Caco-2 (cell line): ENCODE measurements at regions not wholly inside any gene's neighbourhood (a gene's known extent, or its start where the extent isn't known, plus 50 kb on each side); places are given as distances from the start of the nearest gene placed in this dataset.

Experiments
- BruUV-seq: library from RNA; stranded (reverse); fragments of 400-500 nt; replicated peaks from 2 replicates; lab custom pipeline; 2021; lab: Mats Ljungman, UMichigan
- CTCF ChIA-PET: fragments of 300-600 bp; sonication (Branson Sonifier 250); formaldehyde crosslinking; loops from one replicate; lab custom pipeline; 2022; ENCODE audit warnings: antibody characterized with exemption; lab: Charles Lee
- POLR2A ChIA-PET: fragments of 300-600 bp; sonication (Branson Sonifier 250); formaldehyde crosslinking; loops from one replicate; lab custom pipeline; 2022; ENCODE audit warnings: antibody characterized with exemption; lab: Charles Lee
- DNase-seq, 2 experiments: peaks; one replicate each; pipeline versions ENCODE4 v3.0.0 to v3.0.0-alpha.2; 2020 to 2022
- H3K27me3 ChIP-seq: replicated peaks from 2 replicates; pipeline ENCODE4 v1.6.0; 2011; ENCODE audit warnings: low read length; ENCODE audit not compliant: control insufficient read depth, insufficient read depth
- H3K36me3 ChIP-seq: 2 replicates; pipeline ENCODE4 v1.5.1; 2011; ENCODE audit warnings: low read length; ENCODE audit not compliant: control insufficient read depth, insufficient read depth
- H3K4me1 ChIP-seq: fragments of 250-450 bp; sonication (Bioruptor Pico); 2 replicates; pipeline ENCODE4 v1.5.1; 2020; ENCODE audit warnings: mild to moderate bottlenecking
- H3K4me3 ChIP-seq: 2 replicates; pipeline ENCODE4 v1.5.1; 2011; ENCODE audit warnings: low read depth, mild to moderate bottlenecking, control low read depth, low read length
- H3K9me3 ChIP-seq: fragments of 250-450 bp; sonication (Bioruptor Pico); 2 replicates; pipeline ENCODE4 v1.5.1; 2020; ENCODE audit warnings: mild to moderate bottlenecking, moderate library complexity
- H3K27ac Mint-ChIP-seq: one replicate; pipeline ENCODE4 v1.8.0; 2022; ENCODE audit warnings: mixed read lengths; ENCODE audit not compliant: unreplicated experiment
- H3K27me3 Mint-ChIP-seq: one replicate; pipeline ENCODE4 v1.8.0; 2022; ENCODE audit warnings: mixed read lengths; ENCODE audit not compliant: insufficient read depth, unreplicated experiment
- H3K36me3 Mint-ChIP-seq: one replicate; pipeline ENCODE4 v1.8.0; 2022; ENCODE audit warnings: mild to moderate bottlenecking, mixed read lengths; ENCODE audit not compliant: insufficient read depth, unreplicated experiment
- H3K4me1 Mint-ChIP-seq: one replicate; pipeline ENCODE4 v1.8.0; 2022; ENCODE audit warnings: low read depth, mixed read lengths; ENCODE audit not compliant: unreplicated experiment
- H3K4me3 Mint-ChIP-seq: one replicate; pipeline ENCODE4 v1.8.0; 2022; ENCODE audit warnings: mild to moderate bottlenecking, moderate library complexity, mixed read lengths; ENCODE audit not compliant: unreplicated experiment
- H3K9me3 Mint-ChIP-seq: one replicate; pipeline ENCODE4 v1.8.0; 2022; ENCODE audit warnings: mixed read lengths; ENCODE audit not compliant: unreplicated experiment
- CTCF ChIP-seq, 2 experiments: fragments of 200-600 bp in 1 of 2; IDR thresholded peaks; 1 replicate in 1 of 2; 2 replicates in 1 of 2; pipeline versions ENCODE4 v1.5.1 to v1.8.0; 2011 to 2022; ENCODE audit warnings: antibody characterized with exemption in 1 of 2, control low read depth in 1 of 2, inconsistent platforms in 1 of 2, low read depth in 1 of 2, low read length in 1 of 2, mild to moderate bottlenecking in 1 of 2, moderate library complexity in 1 of 2; ENCODE audit not compliant: insufficient read depth in 1 of 2, severe bottlenecking in 1 of 2, unreplicated experiment in 1 of 2
- intact Hi-C: fragments of 100-400 bp; cut with micrococcal nuclease; formaldehyde crosslinking; loops from one replicate; pipeline ENCODE4 v1.10.0; 2022; ENCODE audit not compliant: unreplicated experiment

- Mint-ChIP-seq H3K27ac (no peak overlapping the region), H3K4me3 (no peak overlapping the region), H3K4me1 (peaks cover 17% of the 10 kb centered on the region), H3K27me3 (no peaks in the 10 kb centered on the region), H3K9me3 (peaks cover 15% of the 10 kb centered on the region), H3K36me3 (no peaks in the 10 kb centered on the region)
- DNase-seq, result peak in 1 of 2 experiments; percentile 7
- no peak overlapping the region for H3K4me3 ChIP-seq
- TF ChIP-seq CTCF (IDR thresholded peaks at IDR 0.05; ENCODE audit: insufficient read depth in 1 of 2, low read depth in 1 of 2, low read length in 1 of 2, severe bottlenecking in 1 of 2, unreplicated experiment in 1 of 2), result no peak
- 0 out of 2 replicates have a peak, but pooled peaks cover 4% of the 10 kb centered on the region for H3K9me3 ChIP-seq
- H3K4me1 ChIP-seq, result peaks cover 19% of the 10 kb centered on the region
- no peaks in the 10 kb centered on the region for H3K27me3 ChIP-seq
- no TSS peak for BruUV-seq
- H3K36me3 ChIP-seq, result no peaks in the 10 kb centered on the region
- intact Hi-C loops, result no loop called here
- ChIA-PET POLR2A (no interaction called here), CTCF (interaction anchor here (0.6 kb wide), 1 partner anchor 1667 kb away, joined by 7 read pairs; no protein-coding TSS in a partner anchor)
Observed at GRCh38 chr4:138111462-138112000, 130.6 kb downstream of the SLC7A11 start.

- peaks cover 19% of the 10 kb centered on the region for H3K4me1 ChIP-seq
- H3K4me3 ChIP-seq, result no peak overlapping the region
- DNase-seq, result no peak
- Mint-ChIP-seq H3K4me3 (no peak overlapping the region), H3K36me3 (no peaks in the 10 kb centered on the region), H3K27me3 (no peaks in the 10 kb centered on the region), H3K4me1 (peaks cover 17% of the 10 kb centered on the region), H3K27ac (no peak overlapping the region), H3K9me3 (peaks cover 15% of the 10 kb centered on the region)
- no peak for TF ChIP-seq CTCF (IDR thresholded peaks at IDR 0.05; ENCODE audit: insufficient read depth in 1 of 2, low read depth in 1 of 2, low read length in 1 of 2, severe bottlenecking in 1 of 2, unreplicated experiment in 1 of 2)
- intact Hi-C loops, result no loop called here
- ChIA-PET CTCF (no interaction called here), POLR2A (no interaction called here)
- H3K27me3 ChIP-seq, result no peaks in the 10 kb centered on the region
- no TSS peak for BruUV-seq
- no peaks in the 10 kb centered on the region for H3K36me3 ChIP-seq
- 0 out of 2 replicates have a peak, but pooled peaks cover 4% of the 10 kb centered on the region for H3K9me3 ChIP-seq
Observed at GRCh38 chr4:138110815-138111214, 131.3 kb downstream of the SLC7A11 start.

GRCh38 chr4:138107023-138107422, 135.1 kb downstream of the SLC7A11 start:
- Histone ChIP-seq H3K36me3 (no peaks in the 10 kb centered on the region), H3K4me3 (no peak overlapping the region), H3K4me1 (peaks cover 28% of the 10 kb centered on the region), H3K9me3 (0 out of 2 replicates have a peak, but pooled peaks cover 4% of the 10 kb centered on the region), H3K27me3 (no peaks in the 10 kb centered on the region)
- no TSS peak for BruUV-seq
- ChIA-PET CTCF (no interaction called here), POLR2A (no interaction called here)
- DNase-seq, result no peak
- H3K4me3 Mint-ChIP-seq, result no peak overlapping the region
- peaks cover 2% of the 10 kb centered on the region for H3K4me1 Mint-ChIP-seq
- no peaks in the 10 kb centered on the region for H3K27me3 Mint-ChIP-seq
- no peak overlapping the region for H3K27ac Mint-ChIP-seq
- intact Hi-C loops, result no loop called here
- H3K9me3 Mint-ChIP-seq, result peaks cover 15% of the 10 kb centered on the region
- no peaks in the 10 kb centered on the region for H3K36me3 Mint-ChIP-seq
- no peak for TF ChIP-seq CTCF (IDR thresholded peaks at IDR 0.05; ENCODE audit: insufficient read depth in 1 of 2, low read depth in 1 of 2, low read length in 1 of 2, severe bottlenecking in 1 of 2, unreplicated experiment in 1 of 2)
